Adrenal gland (tissue), 5 donors: ENCODE measurements at regions not wholly inside any gene's neighbourhood (a gene's known extent, or its start where the extent isn't known, plus 50 kb on each side); places are given as distances from the start of the nearest gene placed in this dataset.

ENCODE experiments used
- CTCF ChIP-seq, 6 experiments: fragments of 450-650 bp in 4 of 6; fragments of 200-600 bp in 2 of 6; sonication (generic) in 1 of 6; IDR thresholded peaks; 1 replicate in 5 of 6; 2 replicates in 1 of 6; pipeline versions ENCODE4 v1.5.1 to v1.8.0; 2016 to 2021; ENCODE audit warnings: antibody characterized with exemption in 6 of 6, mild to moderate bottlenecking in 2 of 6, moderate library complexity in 1 of 6
- POLR2A ChIP-seq, 2 donors: fragments of 450-650 bp; IDR thresholded peaks; one replicate each; pipeline ENCODE4 v1.6.1; 2017; ENCODE audit warnings: antibody characterized with exemption in 2 of 2, mild to moderate bottlenecking in 2 of 2, moderate library complexity in 1 of 2
- donor health status: DM: no; HTN: no; CAD: no.

DNA sequence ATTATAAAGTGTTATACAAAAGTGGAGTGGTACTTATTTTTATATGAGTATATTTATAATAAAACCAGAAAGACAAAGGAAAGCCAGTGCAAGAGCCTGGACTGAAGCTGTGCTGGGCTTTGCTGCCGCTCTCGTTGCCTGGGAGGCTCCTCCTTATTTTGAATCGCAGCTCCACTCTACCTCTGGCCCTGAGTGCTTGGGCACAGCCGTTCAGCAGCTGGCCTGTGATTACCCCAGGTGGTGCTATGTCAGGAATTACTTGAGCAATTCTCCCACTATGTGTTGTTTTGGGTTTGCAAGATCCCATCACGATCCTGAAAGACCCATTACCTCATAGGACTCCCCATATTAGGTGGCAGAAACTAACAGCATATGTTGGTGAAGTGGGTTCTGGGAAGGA lies 53.0 kb upstream of the LCLAT1 start:
- TF ChIP-seq CTCF (IDR thresholded peaks at IDR 0.05) (no peak), POLR2A (IDR thresholded peaks at IDR 0.05) (no peak)
